HG02981 (cell line): ENCODE measurements at regions not wholly inside any gene's neighbourhood (a gene's known extent, or its start where the extent isn't known, plus 50 kb on each side); places are given as distances from the start of the nearest gene placed in this dataset.
"Not testable (repeated sequence)": the region's sequence is repeated elsewhere in the genome, so short reads cannot be mapped to it uniquely, and the experiment has no call there.

Source experiments
- ATAC-seq: cut with Tn5 transposase; IDR thresholded peaks from one replicate; pipeline ENCODE4 v1.9.1; 2021; ENCODE audit warnings: mild to moderate bottlenecking, moderate library complexity; ENCODE audit not compliant: unreplicated experiment

DNA sequence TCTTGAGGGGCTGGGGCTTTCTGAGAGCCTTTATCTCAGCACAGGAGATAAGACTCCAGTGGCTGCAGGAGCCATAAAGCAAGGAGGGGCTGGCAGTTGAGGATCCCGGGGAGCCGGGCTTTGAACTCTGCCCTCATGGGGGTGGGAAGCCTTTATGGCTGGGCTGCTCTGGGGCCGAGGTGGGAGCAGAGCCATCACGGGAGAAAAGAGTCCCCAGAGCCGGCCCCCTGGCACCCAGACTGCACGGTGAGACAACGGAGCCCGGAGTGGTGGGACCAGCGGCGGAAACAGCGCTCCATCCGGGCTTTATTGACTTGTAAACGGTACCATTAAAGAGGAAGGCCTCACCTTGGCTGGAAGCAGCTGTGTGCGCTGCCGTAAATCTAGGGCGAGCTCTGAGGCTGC, 162.6 kb downstream of the MYCN start:
- ATAC-seq, result no peak

DNA sequence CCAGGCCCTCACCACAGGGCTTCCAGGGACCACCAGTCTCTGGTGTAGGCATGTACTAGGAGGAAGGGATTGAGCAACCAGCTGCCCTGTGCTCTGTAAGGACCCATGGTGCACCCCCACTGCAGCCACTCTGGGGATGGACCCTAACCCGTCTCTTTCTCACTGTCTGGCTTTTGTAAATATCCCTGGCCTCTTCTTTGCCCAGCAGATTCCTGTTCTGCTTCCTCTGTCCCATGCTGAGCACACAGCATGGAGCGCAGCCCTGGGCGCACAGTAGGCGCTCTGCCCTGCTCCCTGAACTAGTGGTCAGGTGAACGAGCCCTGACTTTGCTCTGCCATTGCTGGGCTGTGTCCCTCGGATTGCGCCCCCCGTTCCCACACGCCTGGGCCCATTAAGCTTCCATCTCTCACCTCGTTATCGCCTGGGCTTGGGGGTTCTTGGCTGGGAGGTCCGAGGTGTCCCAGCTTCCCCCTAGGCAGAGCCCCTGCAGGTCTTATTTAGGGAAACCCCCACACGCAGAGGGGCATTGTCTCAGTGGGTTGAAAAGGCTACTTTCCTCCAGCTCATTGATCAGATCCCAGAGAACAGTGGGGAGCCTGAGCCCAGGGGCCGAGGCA, 162.1 kb downstream of the MYCN start:
- no peak for ATAC-seq

DNA sequence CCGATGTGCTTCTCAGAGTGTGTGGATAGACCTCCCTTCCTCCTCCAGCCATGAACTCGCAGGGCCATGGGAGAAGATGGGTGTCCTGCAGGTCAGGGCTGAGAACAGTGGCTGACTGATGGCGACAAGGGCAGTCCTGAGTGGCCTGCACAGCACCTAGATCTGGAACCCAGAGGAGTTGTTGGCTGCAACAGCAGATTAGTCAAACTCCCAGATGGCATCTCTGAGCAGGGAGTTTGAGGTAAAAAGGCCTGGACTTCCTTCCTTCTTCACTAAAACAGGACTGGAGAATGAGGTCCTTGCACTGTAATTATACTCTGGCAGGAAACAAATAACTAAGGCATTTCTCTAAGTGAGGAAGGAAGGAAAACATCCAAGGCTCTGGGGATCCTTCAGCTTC, 160.8 kb downstream of the MYCN start:
- no peak for ATAC-seq

DNA sequence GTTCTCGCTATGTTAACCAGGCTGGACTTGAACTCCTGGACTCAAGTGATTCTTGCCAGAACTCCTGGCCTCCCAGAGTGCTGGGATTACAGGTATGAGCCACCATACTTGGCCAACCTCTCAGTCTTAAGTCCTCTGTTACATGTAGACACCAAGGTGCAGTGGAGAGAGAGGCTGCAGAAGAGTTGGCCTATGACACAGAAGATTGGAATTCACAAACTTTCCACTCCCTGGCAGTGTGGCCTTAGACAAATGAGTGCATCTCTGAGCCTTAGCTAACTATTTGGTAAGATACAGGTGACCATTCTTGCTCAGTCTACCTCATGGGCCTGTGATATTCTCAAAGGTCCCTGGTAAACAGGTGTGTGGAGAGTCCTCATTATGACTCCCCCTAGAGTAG, 159.7 kb downstream of the MYCN start:
- ATAC-seq, result no peak

DNA sequence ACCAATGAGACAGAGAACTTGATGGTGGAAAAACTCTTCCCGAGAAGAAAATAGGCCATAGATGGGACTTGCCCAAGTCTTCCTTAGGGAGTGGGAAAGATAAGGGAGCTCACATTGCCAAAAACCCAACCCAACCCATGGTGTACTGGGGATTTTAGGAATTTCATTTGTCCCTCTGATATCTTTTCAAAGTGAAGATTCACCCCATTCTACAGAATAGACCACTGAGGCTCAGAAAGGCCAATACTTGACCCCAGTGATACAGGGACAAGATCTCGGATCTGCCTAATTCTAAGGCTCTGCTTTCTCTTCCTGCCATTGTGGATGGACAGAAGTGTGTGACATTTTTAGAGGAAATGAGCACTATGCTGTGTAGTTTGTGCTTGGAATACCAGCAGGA, 159.0 kb downstream of the MYCN start:
- no peak for ATAC-seq

DNA sequence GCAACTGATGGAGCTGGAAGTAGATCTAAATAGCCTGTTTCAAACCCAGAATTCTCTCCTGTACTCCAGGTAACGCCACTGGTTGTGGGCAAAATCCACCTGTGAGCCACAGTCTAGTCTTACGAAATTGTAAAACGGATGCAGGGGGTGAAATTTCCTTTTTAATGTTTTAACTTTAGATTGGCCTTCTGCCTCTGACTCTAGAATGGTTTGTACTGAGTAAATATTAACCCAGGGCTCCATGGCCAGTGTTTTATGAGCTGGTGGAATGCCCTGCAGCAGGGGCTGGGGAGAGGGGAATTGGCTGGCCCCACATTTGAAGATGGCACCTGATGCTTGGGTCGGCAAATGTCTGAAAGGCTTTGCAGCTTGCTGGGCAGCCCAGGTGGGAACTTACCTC, 156.6 kb downstream of the MYCN start:
- ATAC-seq, result no peak

DNA sequence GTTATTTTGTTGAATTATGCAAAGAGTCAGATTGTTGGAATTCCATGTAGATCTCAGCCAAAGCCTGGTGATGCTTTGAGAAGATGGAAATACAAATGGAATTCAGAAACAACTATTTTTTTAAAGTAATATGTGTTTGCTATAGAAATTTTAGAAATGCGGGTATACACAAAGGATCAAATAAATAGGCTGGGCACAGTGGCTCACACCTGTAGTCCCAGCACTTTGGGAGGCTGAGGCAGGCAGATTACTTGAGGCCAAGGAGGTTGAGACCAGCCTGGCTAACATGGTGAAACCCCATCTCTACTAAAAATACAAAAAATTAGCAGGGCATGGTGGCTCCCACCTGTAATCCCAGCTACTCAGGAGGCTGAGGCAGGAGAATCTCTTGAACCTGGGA, 155.1 kb downstream of the MYCN start:
- not testable (repeated sequence) for ATAC-seq

DNA sequence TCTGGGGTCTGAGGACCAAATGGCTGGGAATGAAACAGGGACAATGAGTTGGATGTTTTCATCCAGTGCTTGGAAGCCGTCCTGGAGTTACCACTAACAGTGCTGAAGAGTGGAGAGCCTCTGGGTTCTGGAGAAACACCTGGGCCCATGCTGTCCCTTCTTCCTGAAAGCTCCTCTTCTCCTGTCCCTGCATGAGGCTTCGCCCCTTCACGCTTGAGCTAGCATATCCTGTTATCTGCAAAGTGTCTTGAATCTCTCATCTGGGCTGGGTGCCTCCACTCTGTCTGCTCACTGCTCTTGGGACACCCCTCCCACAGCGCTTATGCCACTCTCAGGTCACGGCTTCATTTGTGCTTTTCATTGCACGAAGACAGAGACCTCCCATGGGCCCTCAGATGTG, 154.5 kb downstream of the MYCN start:
- ATAC-seq, result no peak

DNA sequence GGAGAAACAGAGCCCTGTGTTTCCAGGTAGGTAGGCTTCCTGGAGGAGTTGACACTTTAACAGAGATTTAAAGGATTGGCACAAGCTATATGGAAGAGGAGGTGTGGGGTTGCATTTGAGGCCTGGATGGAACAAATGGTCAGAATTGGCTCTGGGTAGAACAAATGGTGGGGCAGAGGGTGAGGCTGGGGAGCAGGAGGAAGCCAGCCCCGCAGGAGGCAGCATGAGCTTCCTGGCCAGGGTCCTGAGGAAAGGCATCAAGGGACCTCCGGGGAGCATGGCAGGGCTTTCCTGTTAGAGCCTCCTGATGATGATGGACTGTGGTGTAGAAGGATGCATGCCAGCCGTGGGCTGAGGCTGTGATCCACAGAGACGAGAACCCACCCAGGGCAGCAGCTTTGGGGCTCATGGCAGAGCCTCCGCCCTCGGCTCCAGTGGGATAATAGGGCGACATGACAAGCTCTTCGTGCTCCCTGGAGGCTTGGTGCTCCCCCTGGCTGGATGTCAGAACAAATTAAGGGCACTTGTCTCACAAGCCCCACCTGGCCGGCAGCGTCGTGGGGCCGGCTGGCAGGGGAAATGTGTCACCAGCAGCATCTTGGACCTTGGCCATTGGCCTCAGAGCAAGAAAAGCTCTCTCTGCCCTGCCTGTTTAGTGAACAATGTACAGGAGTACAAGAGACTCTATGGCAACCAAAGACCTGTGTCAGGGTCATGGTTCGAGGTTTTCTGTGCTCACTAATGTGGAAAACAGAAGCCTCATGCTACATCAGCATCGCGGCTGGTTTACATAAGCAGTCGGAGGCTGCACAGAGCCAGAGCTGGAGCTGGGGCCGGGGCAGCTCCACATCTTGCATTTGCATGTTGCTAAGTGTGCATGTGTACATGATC, 153.5 kb downstream of the MYCN start:
- ATAC-seq, result no peak

DNA sequence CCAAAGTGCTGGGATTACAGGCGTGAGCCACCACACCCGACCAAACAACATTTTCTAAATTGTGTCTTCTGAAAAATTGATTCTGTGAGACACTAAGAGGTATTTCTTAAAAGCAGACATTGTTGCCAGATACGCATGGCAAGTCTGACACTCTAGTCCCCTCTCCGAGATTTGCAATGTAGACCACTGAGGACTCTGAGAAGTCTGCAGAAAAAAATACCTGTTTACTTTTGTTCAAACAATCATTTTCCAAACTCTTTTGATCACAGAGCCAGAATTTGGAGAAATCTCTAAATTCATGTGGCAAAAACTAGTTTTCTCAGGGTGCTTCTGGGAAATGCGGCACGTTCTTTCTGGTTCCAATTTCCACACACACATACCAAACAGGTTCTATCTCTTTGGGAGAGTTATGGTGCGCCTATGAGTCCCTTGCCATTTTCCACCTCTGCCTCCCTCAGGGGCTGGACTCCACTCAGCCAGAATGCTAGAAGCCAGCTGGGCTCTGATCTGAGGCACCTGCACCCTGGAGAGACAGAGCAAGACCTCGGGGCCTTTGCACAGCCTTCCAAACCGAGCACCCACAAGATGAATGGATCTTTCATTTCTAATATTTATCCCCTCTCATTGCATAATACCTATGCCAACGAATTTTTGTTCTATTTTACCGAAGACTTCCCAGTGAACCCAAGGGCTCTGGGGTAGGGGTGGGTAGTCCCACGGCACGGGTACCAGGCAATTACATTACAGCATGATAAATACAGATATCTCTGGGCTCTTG, 152.7 kb downstream of the MYCN start:
- ATAC-seq, result no peak

DNA sequence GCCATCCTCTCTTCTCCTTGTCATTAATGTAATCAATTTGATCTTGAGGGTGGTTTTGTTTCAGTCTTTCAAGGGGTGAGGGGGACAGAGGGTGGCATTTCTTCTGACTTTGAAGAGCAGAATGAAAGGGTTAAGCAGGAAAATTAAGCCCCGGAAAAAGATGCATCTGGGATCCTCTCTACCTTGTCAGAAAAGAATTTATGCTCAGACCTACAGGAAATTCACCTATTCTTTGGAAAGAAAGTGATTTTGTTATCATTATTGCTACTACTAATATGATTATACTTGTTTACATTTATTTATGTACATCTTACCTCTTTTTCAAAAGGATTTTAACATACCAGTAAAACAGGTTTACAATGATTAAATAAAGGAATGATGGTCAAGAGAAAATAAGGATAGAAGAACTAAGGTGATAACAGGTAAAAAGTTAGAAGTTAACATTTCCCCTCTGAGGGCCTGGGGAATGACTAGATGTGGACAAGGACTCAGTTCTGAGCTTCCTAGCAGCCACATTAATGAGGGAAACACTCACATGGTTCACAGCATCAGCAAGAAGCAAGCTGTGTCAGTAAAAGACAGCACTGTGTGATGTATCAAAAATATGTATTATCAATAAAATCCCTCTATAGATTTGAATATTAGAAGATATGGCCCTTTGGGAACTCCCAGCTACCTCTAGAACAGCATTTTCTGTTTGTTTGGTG, 151.4 kb downstream of the MYCN start:
- no peak for ATAC-seq

DNA sequence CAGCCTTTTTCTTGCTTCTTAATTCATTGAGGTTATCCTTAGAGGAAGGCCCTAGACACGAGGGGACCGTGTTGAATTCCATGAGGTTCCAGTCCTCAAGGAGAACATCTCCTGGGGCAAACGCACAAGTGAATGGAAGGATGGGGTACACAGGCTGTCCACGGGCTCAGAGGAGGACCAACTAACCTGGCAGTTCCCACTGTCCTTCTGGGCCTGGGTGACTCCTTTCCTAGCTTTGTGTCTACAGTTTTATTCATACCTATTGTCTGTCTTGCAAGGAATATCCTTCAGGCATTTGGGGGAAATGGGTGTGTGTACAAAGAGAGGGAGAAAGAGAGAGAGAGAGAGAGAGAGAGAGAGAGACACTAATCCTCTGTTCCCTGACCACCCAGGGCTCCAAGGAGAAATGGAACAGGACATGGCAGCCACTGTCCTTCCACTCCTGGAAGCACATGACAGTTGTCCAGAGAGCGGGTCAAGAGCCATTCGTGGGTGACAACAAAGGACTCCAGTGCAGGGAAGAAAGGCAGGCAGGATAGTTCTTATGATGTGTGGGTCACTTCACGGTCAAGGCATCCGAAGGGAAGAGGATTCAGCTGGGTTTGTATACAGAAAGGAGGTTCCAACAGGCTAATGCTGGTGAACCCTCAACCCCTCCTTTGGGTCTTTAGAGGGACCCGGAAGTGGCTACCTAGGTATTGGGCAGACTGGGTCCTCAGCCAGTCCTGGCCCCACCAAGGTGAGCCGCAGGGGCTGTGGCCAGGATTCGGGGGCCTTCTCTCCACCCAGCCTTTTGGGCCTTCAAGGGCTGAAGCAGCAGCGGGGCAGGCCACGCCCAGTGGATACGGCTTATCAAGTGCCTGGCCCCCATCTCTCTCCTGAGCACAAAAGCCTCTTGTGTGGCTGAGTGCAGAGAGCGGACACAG, 150.6 kb downstream of the MYCN start:
- ATAC-seq, result no peak

DNA sequence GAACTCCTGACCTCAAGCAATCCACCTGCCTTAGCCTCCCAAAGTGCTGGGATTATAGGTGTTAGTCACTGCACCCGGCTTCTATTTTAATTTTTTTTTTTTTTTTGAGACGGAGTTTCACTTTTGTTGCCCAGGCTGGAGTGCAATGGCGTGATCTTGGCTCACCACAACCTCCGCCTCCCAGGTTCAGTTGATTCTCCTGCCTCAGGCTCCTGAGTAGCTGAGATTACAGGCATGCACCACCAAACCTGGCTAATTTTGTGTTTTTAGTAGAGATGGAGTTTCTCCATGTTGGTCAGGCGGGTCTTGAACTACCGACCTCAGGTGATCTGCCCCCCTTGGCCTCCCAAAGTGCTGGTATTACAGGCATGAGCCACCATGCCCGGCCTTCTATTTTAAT, 149.1 kb downstream of the MYCN start:
- ATAC-seq, result not testable (repeated sequence)

DNA sequence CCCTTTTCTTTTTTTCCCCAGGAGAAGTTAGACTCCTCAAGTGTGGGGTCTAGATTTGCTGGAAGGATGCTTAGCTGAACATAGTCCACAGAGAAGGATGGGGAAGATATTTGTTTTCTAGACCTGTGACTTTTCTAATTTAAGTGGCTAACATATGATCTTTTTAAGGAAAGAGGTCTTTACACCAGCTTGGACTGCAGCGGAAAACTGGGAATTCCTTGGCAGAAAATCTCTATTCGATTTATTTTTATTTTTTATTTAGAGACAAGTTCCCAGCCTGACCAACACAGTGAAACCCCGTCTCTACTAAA, 148.4 kb downstream of the MYCN start:
- no peak for ATAC-seq

DNA sequence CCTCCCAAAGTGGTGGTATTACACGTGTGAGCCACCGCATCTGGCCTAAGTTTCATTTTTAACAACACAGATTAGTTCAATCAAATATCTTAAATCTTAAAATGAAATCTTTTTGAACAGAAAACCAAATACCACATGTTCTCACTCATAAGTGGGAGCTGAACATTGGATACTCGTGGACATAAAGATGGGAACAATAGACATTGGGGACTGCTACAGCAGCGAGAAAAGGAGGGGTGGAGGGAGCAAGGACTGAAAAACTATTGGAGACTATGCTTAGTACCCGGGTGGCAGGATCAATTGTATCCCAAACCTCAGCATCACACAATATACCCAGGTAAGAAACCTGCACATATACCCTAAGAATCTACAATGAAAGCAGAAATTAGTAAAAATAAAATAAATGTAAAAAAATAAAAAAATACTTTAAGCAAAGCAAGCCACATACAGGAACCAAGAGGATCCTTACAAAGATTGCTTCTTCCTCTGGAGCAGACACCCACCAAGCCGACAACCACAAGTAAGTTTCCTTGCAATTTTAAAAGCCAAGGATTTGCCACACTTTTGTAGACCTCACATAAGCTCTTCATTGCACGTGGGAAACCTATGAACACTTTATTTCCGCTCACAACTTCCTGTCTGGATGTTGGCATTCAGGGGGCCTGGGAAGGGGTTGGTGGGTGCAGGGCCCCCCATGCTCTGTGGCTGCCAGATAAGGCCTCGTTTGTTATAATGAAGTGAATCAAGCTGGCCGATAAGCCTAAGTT, 147.9 kb downstream of the MYCN start:
- no peak for ATAC-seq

DNA sequence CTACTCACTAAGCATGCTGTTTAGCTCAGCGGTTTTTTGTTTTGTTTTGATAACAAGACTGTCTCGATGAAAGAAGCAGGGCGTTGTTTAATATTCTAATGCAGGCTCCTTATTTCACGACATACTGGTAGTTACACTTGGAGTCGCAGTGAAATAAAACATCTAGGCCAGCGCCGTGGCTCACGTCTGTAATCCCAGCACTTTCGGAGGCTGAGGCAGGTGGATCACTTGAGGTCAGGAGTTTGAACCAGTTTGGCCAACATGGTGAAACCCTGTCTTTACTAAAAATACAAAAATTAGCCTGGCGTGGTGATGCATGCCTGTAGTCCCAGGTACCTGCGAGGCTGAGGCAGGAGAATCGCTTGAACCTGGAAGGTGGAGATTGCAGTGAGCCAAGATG, 145.8 kb downstream of the MYCN start:
- not testable (repeated sequence) for ATAC-seq

DNA sequence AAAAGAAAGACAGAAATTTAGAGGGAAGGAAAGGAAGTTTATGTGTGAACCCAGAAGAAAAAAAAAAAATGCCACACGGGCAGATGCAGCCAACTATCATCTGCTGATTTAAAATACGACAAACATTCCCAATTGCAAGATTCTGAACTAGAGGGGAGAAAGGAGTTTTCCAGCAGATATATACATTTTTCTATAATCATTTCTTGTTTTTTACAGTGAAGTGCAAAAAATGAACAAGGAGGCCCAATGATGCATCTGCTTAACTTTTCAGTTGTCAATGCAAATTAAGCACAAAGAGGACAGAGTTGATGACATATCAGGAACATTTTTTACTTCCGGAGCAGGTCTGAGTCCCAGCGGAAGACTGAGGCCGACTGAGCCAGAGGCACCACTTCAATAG, 144.7 kb downstream of the MYCN start:
- ATAC-seq, result no peak

DNA sequence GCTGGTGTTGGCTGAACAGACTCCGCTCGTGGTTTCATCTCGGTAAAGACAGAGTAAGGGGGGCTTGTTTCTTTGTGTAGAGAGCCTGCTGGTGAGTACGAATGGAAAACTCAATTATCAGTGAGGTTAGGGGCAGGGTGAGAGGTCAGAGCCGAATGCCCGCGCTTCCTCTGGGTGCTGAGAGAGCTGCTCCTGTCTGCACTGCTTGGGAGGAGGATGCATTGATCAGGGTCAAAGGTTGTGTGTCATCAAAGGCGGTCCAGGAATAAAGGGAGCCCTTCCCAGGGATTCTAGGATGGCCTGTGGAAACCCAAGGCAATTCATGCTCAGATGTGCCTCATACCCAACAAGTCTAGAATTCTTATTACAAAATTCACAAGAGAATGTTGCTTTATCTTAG, 143.9 kb downstream of the MYCN start:
- no peak for ATAC-seq

DNA sequence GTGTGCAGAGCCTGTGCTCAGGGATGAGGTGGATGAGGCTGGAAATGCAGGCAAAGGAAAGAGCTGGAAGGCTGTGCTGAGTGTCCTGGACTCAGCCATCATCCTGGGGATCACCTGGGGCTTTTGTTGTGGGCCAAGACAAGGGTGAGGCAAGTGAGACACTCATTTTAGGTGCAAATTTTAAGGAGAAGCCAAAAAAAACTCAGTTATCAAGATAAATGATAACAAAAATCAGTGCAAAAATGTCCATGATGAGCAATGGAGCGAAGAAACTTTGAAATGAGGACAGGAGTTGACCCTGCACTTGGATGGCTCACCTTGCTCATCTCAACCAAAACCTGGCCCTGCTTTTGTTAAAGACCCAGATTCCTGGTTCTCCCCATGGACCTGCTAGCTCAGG, 141.9 kb downstream of the MYCN start:
- ATAC-seq, result no peak
